ENCODE measurements at regions not wholly inside any gene's neighbourhood (a gene's known extent, or its start where the extent isn't known, plus 50 kb on each side); places are given as distances from the start of the nearest gene placed in this dataset.

GRCh38 chr16:89043636-89044417 lies 49.8 kb upstream of the ACSF3 start:
- no peak for DNase-seq
